ENCODE measurements at regions not wholly inside any gene's neighbourhood (a gene's known extent, or its start where the extent isn't known, plus 50 kb on each side); places are given as distances from the start of the nearest gene placed in this dataset.
"Not testable (repeated sequence)": the region's sequence is repeated elsewhere in the genome, so short reads cannot be mapped to it uniquely, and the experiment has no call there.

- Mint-ChIP-seq H3K27me3 (ENCODE audit: low read depth) (no peaks in the 10 kb centered on the region), H3K4me1 (peaks cover 5% of the 10 kb centered on the region), H3K4me3 (no peak overlapping the region), H3K36me3 (peaks cover 6% of the 10 kb centered on the region), H3K27ac (no peak overlapping the region), H3K9me3 (peaks cover 10% of the 10 kb centered on the region)
- DNase-seq (ENCODE audit: low spot score in 2 of 2, unreplicated experiment in 2 of 2), result no peak
- no peak for TF ChIP-seq CTCF (IDR thresholded peaks at IDR 0.05; ENCODE audit: unreplicated experiment)
These were observed 451.7 kb downstream of the EFNB2 start for GRCh38 chr13:106083620-106084350.

DNA sequence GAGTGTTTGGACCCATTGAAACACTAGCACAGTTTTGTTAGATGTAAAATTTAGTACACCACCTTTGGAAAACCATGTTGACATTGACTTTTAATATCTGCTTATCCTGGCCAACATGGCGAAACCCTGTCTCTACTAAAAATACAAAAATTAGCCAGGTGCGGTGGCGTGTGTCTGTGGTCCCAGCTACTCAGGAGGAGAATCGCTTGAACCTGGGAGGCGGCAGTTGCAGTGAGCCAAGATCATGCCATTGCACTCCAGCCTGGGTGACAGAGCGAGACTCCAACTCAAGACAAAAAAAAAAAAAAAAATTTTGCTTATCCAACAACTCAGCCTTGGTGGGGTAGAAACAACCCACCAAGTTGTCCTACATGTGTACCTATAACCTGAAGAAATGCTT lies 454.2 kb downstream of the EFNB2 start:
- not testable (repeated sequence) for H3K9me3 Mint-ChIP-seq; H3K27ac Mint-ChIP-seq; DNase-seq (ENCODE audit: low spot score in 2 of 2, unreplicated experiment in 2 of 2); H3K27me3 Mint-ChIP-seq (ENCODE audit: low read depth); H3K4me3 Mint-ChIP-seq; H3K36me3 Mint-ChIP-seq
- peaks cover 17% of the 10 kb centered on the region for H3K4me1 Mint-ChIP-seq

- Mint-ChIP-seq H3K36me3 (peaks cover 6% of the 10 kb centered on the region), H3K4me1 (peaks cover 20% of the 10 kb centered on the region), H3K4me3 (no peak overlapping the region), H3K9me3 (peaks cover 10% of the 10 kb centered on the region), H3K27me3 (ENCODE audit: low read depth) (no peaks in the 10 kb centered on the region), H3K27ac (no peak overlapping the region)
- DNase-seq (ENCODE audit: low spot score in 2 of 2, unreplicated experiment in 2 of 2), result no peak
- no peak for TF ChIP-seq CTCF (IDR thresholded peaks at IDR 0.05; ENCODE audit: unreplicated experiment)
These were observed 457.3 kb downstream of the EFNB2 start for GRCh38 chr13:106078191-106078590.

DNA sequence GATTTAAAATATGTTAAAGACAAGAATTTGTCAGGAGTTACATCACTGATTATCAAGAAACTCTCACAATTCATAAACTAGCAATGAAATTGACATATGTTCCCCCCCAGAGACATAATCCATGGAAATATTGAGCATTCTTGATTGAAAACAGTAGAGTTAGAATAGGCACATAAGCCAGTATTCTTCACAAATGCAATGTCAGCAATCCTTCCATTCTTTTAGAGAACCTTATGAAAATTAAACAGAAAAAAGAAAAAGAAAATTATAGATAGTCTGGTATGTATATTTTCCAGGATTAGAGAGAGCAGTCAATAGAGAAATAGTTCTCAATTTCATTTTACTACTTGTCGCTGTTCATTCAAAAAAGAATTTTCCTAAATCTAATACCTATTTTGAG lies 458.4 kb downstream of the EFNB2 start:
- Mint-ChIP-seq H3K4me1 (peaks cover 20% of the 10 kb centered on the region), H3K4me3 (no peak overlapping the region), H3K36me3 (peaks cover 6% of the 10 kb centered on the region), H3K9me3 (peaks cover 10% of the 10 kb centered on the region), H3K27ac (no peak overlapping the region), H3K27me3 (ENCODE audit: low read depth) (no peaks in the 10 kb centered on the region)
- no peak for DNase-seq (ENCODE audit: low spot score in 2 of 2, unreplicated experiment in 2 of 2)
- TF ChIP-seq CTCF (IDR thresholded peaks at IDR 0.05; ENCODE audit: unreplicated experiment), result no peak

DNA sequence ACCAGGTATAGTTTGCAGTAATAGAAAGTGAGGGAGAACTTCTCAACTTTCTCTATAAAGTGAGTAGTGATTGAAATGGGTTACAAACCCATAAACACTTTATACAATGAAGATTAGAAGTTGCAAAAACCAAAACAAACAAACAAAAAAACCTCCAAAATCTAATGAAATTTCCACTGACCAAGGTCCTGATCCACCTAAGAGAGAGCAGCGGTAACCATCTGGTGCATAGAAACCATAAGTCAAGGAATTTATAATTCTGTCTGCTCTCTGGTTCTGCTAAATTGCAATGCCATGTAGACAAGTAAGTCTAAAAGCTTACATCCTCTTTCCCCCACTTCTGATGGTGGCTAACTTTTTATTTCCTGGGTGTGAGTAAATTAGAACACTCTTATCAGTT lies 463.4 kb downstream of the EFNB2 start:
- Mint-ChIP-seq H3K9me3 (no peaks in the 10 kb centered on the region), H3K36me3 (no peaks in the 10 kb centered on the region), H3K4me3 (no peak overlapping the region), H3K4me1 (peaks cover 10% of the 10 kb centered on the region), H3K27me3 (ENCODE audit: low read depth) (no peaks in the 10 kb centered on the region), H3K27ac (no peak overlapping the region)
- no peak for DNase-seq (ENCODE audit: low spot score in 2 of 2, unreplicated experiment in 2 of 2)
- TF ChIP-seq CTCF (IDR thresholded peaks at IDR 0.05; ENCODE audit: unreplicated experiment), result no peak

- peaks cover 11% of the 10 kb centered on the region for H3K9me3 Mint-ChIP-seq
- no peaks in the 10 kb centered on the region for H3K27me3 Mint-ChIP-seq (ENCODE audit: low read depth)
- no peak overlapping the region for H3K27ac Mint-ChIP-seq
- no peak overlapping the region for H3K4me3 Mint-ChIP-seq
- no peaks in the 10 kb centered on the region for H3K36me3 Mint-ChIP-seq
- no peaks in the 10 kb centered on the region for H3K4me1 Mint-ChIP-seq
- TF ChIP-seq CTCF (IDR thresholded peaks at IDR 0.05; ENCODE audit: unreplicated experiment), result no peak
- DNase-seq (ENCODE audit: low spot score in 2 of 2, unreplicated experiment in 2 of 2), result no peak
These were observed 471.7 kb downstream of the EFNB2 start for GRCh38 chr13:106063591-106064313.
